WTC11 (cell line): ENCODE measurements at regions not wholly inside any gene's neighbourhood (a gene's known extent, or its start where the extent isn't known, plus 50 kb on each side); places are given as distances from the start of the nearest gene placed in this dataset.

Experiments used
- ATAC-seq: fragments of 200-7000 bp; cut with Tn5 transposase; 2 replicates; pipeline ENCODE4 v1.10.0; 2021; ENCODE audit warnings: mild to moderate bottlenecking, moderate library complexity
- CTCF ChIA-PET: fragments of 300-600 bp; sonication (Branson Sonifier 250); formaldehyde crosslinking; loops from one replicate; lab custom pipeline; 2021; ENCODE audit warnings: antibody characterized with exemption; lab: Charles Lee
- POLR2A ChIA-PET: fragments of 350-600 bp; sonication (Branson Sonifier 250); formaldehyde crosslinking; loops from one replicate; lab custom pipeline; 2021; ENCODE audit warnings: antibody characterized with exemption; lab: Charles Lee
- DNase-seq: peaks from one replicate; pipeline ENCODE4 v3.0.0; 2021; ENCODE audit warnings: low spot score
- H3K27ac Mint-ChIP-seq: 2 replicates; pipeline ENCODE4 v1.8.0; 2021; ENCODE audit warnings: mixed read lengths
- H3K27me3 Mint-ChIP-seq: 2 replicates; pipeline ENCODE4 v1.8.0; 2021; ENCODE audit warnings: low read depth, mild to moderate bottlenecking, moderate library complexity, mixed read lengths
- H3K36me3 Mint-ChIP-seq: 2 replicates; pipeline ENCODE4 v1.8.0; 2021; ENCODE audit warnings: mixed read lengths
- H3K4me1 Mint-ChIP-seq: 2 replicates; pipeline ENCODE4 v1.8.0; 2022; ENCODE audit warnings: mixed read lengths
- H3K4me3 Mint-ChIP-seq: 2 replicates; pipeline ENCODE4 v1.8.0; 2021; ENCODE audit warnings: mild to moderate bottlenecking, moderate library complexity, mixed read lengths
- H3K9me3 Mint-ChIP-seq: 2 replicates; pipeline ENCODE4 v1.8.0; 2021; ENCODE audit warnings: mixed read lengths
- AFF4 ChIP-seq: sonication (generic); formaldehyde crosslinking; IDR thresholded peaks from 2 replicates; pipeline ENCODE4 v1.8.1; 2023; ENCODE audit warnings: mild to moderate bottlenecking, missing genetic modification reagents, borderline replicate concordance
- ESRRA ChIP-seq: sonication (generic); formaldehyde crosslinking; IDR thresholded peaks from 2 replicates; pipeline ENCODE4 v1.8.1; 2022; ENCODE audit warnings: mild to moderate bottlenecking, missing genetic modification reagents, borderline replicate concordance
- FOXP1 ChIP-seq: sonication (generic); formaldehyde crosslinking; IDR thresholded peaks from 2 replicates; pipeline ENCODE4 v1.8.0; 2022; ENCODE audit warnings: missing genetic modification reagents, mild to moderate bottlenecking, moderate library complexity, borderline replicate concordance
- MYBL2 ChIP-seq: sonication (generic); formaldehyde crosslinking; IDR thresholded peaks from 2 replicates; pipeline ENCODE4 v1.8.1; 2023; ENCODE audit warnings: mild to moderate bottlenecking, moderate library complexity, missing genetic modification reagents
- PRRX2 ChIP-seq: fragments of 250-450 bp; sonication (Bioruptor Pico); IDR thresholded peaks from 2 replicates; pipeline ENCODE4 v1.8.0; 2021; ENCODE audit warnings: mild to moderate bottlenecking
- SMAD3 ChIP-seq: sonication (generic); formaldehyde crosslinking; IDR thresholded peaks from 2 replicates; pipeline ENCODE4 v1.8.0; 2022; ENCODE audit warnings: missing genetic modification reagents, mild to moderate bottlenecking, borderline replicate concordance
- TEAD1 ChIP-seq: sonication (generic); formaldehyde crosslinking; IDR thresholded peaks from 2 replicates; pipeline ENCODE4 v1.8.0; 2022; ENCODE audit warnings: mild to moderate bottlenecking, missing genetic modification reagents
- TEAD4 ChIP-seq: sonication (generic); formaldehyde crosslinking; IDR thresholded peaks from 2 replicates; pipeline ENCODE4 v1.8.0; 2022; ENCODE audit warnings: mild to moderate bottlenecking, missing genetic modification reagents
- USF2 ChIP-seq: sonication (generic); formaldehyde crosslinking; IDR thresholded peaks from 2 replicates; pipeline ENCODE4 v1.8.1; 2023; ENCODE audit warnings: mild to moderate bottlenecking, missing genetic modification reagents, moderate library complexity
- ZBTB43 ChIP-seq: sonication (generic); formaldehyde crosslinking; IDR thresholded peaks from 2 replicates; pipeline ENCODE4 v1.8.1; 2023; ENCODE audit warnings: mild to moderate bottlenecking, missing genetic modification reagents
- ZMAT4 ChIP-seq: fragments of 250-450 bp; sonication (Bioruptor Pico); IDR thresholded peaks from 2 replicates; pipeline ENCODE4 v1.9.0; 2021; ENCODE audit warnings: mild to moderate bottlenecking
- ZNF219 ChIP-seq: sonication (generic); formaldehyde crosslinking; IDR thresholded peaks from 2 replicates; pipeline ENCODE4 v1.8.0; 2023; ENCODE audit warnings: missing genetic modification reagents, mild to moderate bottlenecking, borderline replicate concordance
- ZNF281 ChIP-seq: sonication (generic); formaldehyde crosslinking; IDR thresholded peaks from 2 replicates; pipeline ENCODE4 v1.8.0; 2023; ENCODE audit warnings: mild to moderate bottlenecking, missing genetic modification reagents
- ZNF423 ChIP-seq: fragments of 250-450 bp; sonication (Bioruptor Pico); IDR thresholded peaks from 2 replicates; pipeline ENCODE4 v2.1.2; 2022; ENCODE audit warnings: mild to moderate bottlenecking, moderate library complexity
- TF ChIP-seq, protein P1 (sequence below): sonication (generic); formaldehyde crosslinking; IDR thresholded peaks from 2 replicates; pipeline ENCODE4 v1.8.0; 2022; ENCODE audit warnings: mild to moderate bottlenecking, missing genetic modification reagents
- TF ChIP-seq, protein P2 (sequence below): sonication (generic); formaldehyde crosslinking; IDR thresholded peaks from 2 replicates; pipeline ENCODE4 v1.8.1; 2023; ENCODE audit warnings: mild to moderate bottlenecking, missing genetic modification reagents
- TF ChIP-seq, protein P3 (sequence below): sonication (generic); formaldehyde crosslinking; conservative IDR thresholded peaks from 2 replicates; pipeline ENCODE4 v1.8.1; 2022; ENCODE audit warnings: mild to moderate bottlenecking, missing genetic modification reagents
- TF ChIP-seq, protein P4 (sequence below): sonication (generic); formaldehyde crosslinking; IDR thresholded peaks from 2 replicates; pipeline ENCODE4 v1.8.1; 2022; ENCODE audit warnings: low read depth, missing genetic modification reagents, borderline replicate concordance

DNA sequence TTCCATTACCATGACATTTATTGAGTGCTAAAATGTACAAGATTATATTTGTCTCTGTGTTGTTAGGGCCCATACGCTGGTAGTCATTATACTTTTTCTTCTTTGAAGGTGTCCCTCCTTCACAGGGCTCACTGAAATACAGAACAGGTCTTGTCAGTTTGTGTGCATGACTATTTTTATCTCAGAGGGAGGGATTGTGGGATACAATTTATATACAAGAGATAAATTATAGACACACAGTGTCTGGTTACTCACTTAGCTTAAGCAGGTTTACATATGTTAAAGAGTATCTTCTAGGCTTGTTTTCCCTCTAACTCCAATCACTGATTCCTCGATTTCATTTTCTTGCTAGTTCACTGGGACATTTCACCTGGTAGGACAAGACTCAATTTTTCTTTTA lies 143.3 kb upstream of the GUCY1A1 start (continued):
- TF ChIP-seq ZNF219 (CRISPR knock-in tag) (no peak), SMAD3 (no peak)
- TF ChIP-seq, protein P1, sequence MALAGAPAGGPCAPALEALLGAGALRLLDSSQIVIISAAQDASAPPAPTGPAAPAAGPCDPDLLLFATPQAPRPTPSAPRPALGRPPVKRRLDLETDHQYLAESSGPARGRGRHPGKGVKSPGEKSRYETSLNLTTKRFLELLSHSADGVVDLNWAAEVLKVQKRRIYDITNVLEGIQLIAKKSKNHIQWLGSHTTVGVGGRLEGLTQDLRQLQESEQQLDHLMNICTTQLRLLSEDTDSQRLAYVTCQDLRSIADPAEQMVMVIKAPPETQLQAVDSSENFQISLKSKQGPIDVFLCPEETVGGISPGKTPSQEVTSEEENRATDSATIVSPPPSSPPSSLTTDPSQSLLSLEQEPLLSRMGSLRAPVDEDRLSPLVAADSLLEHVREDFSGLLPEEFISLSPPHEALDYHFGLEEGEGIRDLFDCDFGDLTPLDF (CRISPR knock-in tag) = no peak

GRCh38 chr4:155522201-155522600 lies 144.4 kb upstream of the GUCY1A1 start:
- peaks cover 10% of the 10 kb centered on the region for H3K36me3 Mint-ChIP-seq
- no peak overlapping the region for H3K27ac Mint-ChIP-seq
- ChIA-PET POLR2A (no interaction called here), CTCF (no interaction called here)
- ATAC-seq (no peak), DNase-seq (no peak)
- H3K9me3 Mint-ChIP-seq = peaks cover 30% of the 10 kb centered on the region
- no peak for TF ChIP-seq ZNF423 (CRISPR knock-in tag)
- TF ChIP-seq, protein P2, sequence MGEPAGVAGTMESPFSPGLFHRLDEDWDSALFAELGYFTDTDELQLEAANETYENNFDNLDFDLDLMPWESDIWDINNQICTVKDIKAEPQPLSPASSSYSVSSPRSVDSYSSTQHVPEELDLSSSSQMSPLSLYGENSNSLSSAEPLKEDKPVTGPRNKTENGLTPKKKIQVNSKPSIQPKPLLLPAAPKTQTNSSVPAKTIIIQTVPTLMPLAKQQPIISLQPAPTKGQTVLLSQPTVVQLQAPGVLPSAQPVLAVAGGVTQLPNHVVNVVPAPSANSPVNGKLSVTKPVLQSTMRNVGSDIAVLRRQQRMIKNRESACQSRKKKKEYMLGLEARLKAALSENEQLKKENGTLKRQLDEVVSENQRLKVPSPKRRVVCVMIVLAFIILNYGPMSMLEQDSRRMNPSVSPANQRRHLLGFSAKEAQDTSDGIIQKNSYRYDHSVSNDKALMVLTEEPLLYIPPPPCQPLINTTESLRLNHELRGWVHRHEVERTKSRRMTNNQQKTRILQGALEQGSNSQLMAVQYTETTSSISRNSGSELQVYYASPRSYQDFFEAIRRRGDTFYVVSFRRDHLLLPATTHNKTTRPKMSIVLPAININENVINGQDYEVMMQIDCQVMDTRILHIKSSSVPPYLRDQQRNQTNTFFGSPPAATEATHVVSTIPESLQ (CRISPR knock-in tag) = no peak
- TF ChIP-seq FOXP1 = no peak
- TF ChIP-seq ZMAT4 (CRISPR knock-in tag) = no peak
- TF ChIP-seq AFF4 = no peak
- TF ChIP-seq, protein P3, sequence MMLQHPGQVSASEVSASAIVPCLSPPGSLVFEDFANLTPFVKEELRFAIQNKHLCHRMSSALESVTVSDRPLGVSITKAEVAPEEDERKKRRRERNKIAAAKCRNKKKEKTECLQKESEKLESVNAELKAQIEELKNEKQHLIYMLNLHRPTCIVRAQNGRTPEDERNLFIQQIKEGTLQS = no peak
- TF ChIP-seq TEAD4 = no peak
- TF ChIP-seq ZBTB43 = no peak
- TF ChIP-seq, protein P4, sequence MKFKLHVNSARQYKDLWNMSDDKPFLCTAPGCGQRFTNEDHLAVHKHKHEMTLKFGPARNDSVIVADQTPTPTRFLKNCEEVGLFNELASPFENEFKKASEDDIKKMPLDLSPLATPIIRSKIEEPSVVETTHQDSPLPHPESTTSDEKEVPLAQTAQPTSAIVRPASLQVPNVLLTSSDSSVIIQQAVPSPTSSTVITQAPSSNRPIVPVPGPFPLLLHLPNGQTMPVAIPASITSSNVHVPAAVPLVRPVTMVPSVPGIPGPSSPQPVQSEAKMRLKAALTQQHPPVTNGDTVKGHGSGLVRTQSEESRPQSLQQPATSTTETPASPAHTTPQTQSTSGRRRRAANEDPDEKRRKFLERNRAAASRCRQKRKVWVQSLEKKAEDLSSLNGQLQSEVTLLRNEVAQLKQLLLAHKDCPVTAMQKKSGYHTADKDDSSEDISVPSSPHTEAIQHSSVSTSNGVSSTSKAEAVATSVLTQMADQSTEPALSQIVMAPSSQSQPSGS = no peak
- TF ChIP-seq MYBL2 (CRISPR knock-in tag) = no peak
- TF ChIP-seq, all 79 proteins: peak for 0
- Mint-ChIP-seq H3K27me3 (no peaks in the 10 kb centered on the region), H3K4me3 (no peak overlapping the region), H3K4me1 (no peaks in the 10 kb centered on the region)

DNA sequence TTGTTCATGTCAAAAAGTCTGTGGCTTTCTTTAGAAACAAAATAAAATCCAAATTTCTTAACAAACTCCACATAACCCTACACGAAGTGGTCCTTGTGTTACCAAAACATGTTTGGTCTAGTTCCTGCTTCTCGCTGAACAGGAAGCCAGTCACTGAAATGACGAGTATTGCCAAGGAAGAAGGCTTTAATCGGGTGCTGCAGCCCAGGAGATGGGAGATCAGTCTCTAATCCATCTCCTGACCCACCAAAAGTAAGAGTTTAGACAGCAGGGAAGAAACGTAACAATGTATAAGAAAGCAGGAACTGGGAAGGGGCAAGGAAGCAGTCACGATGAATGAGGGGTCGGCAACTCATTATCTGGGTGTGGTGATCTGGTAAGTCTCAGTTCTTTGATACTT lies 144.6 kb upstream of the MAP9 start:
- DNase-seq (no peak), ATAC-seq (no peak)
- POLR2A ChIA-PET = no interaction called here
- Mint-ChIP-seq H3K4me3 (no peak overlapping the region), H3K27ac (no peak overlapping the region), H3K27me3 (no peaks in the 10 kb centered on the region), H3K4me1 (no peaks in the 10 kb centered on the region), H3K36me3 (peaks cover 10% of the 10 kb centered on the region), H3K9me3 (peaks cover 30% of the 10 kb centered on the region)
- CTCF ChIA-PET = no interaction called here
- TF ChIP-seq MYBL2 (CRISPR knock-in tag) = no peak
- no peak for TF ChIP-seq ESRRA (CRISPR knock-in tag)
- TF ChIP-seq USF2 (CRISPR knock-in tag) = no peak
- no peak for TF ChIP-seq TEAD1 (CRISPR knock-in tag)
- TF ChIP-seq ZNF281 (CRISPR knock-in tag) = no peak
- no peak for TF ChIP-seq PRRX2 (CRISPR knock-in tag)
